ENCODE measurements at regions not wholly inside any gene's neighbourhood (a gene's known extent, or its start where the extent isn't known, plus 50 kb on each side); places are given as distances from the start of the nearest gene placed in this dataset. TPM values are rescaled to one million over a fixed set of nuclear protein-coding genes. Genes with fewer than 3 reads are reported as not detected.

Small RNAs in the stretch of these regions (microRNA-seq; reads per million reads assigned to microRNA genes)
- not detected for gene MIR4277 (ENCODE audit: borderline number of aligned reads)
